Adrenal gland (tissue), 9 donors: ENCODE measurements at regions not wholly inside any gene's neighbourhood (a gene's known extent, or its start where the extent isn't known, plus 50 kb on each side); places are given as distances from the start of the nearest gene placed in this dataset.

Source experiments
- DNase-seq, 7 donors: peaks; one replicate each; pipeline ENCODE4 v3.0.0-alpha.2; 2019 to 2020
- H3K27ac ChIP-seq, 5 donors: fragments of 200-600 bp; sonication (generic) in 4 of 5; 1 replicate in 3 of 5; 2 replicates in 2 of 5; pipeline versions ENCODE4 v1.5.1 to v1.8.0; 2016 to 2020; ENCODE audit warnings: mild to moderate bottlenecking in 1 of 5
- H3K27me3 ChIP-seq: fragments of 200-600 bp; 2 replicates; pipeline ENCODE4 v1.8.0; 2021
- H3K36me3 ChIP-seq, 2 donors: fragments of 200-600 bp; replicated peaks in 1 of 2; 1 replicate in 1 of 2; 2 replicates in 1 of 2; pipeline versions ENCODE4 v1.5.1 to v1.8.0; 2018 to 2022
- H3K4me1 ChIP-seq, 2 donors: fragments of 200-600 bp; replicated peaks in 1 of 2; 1 replicate in 1 of 2; 2 replicates in 1 of 2; pipeline versions ENCODE4 v1.5.1 to v1.8.0; 2018 to 2021
- H3K4me3 ChIP-seq, 4 donors: fragments of 200-600 bp; sonication (generic) in 3 of 4; one replicate each; pipeline ENCODE4 v1.5.1; 2016 to 2018
- H3K9me3 ChIP-seq, 3 donors: fragments of 200-600 bp; sonication (generic) in 1 of 3; replicated peaks in 1 of 3; 1 replicate in 2 of 3; 2 replicates in 1 of 3; pipeline versions ENCODE4 v1.5.1 to v1.8.0; 2016 to 2021
- CTCF ChIP-seq, 6 experiments: fragments of 450-650 bp in 4 of 6; fragments of 200-600 bp in 2 of 6; sonication (generic) in 1 of 6; IDR thresholded peaks; 1 replicate in 5 of 6; 2 replicates in 1 of 6; pipeline versions ENCODE4 v1.5.1 to v1.8.0; 2016 to 2021; ENCODE audit warnings: antibody characterized with exemption in 6 of 6, mild to moderate bottlenecking in 2 of 6, moderate library complexity in 1 of 6
- POLR2A ChIP-seq, 2 donors: fragments of 450-650 bp; IDR thresholded peaks; one replicate each; pipeline ENCODE4 v1.6.1; 2017; ENCODE audit warnings: antibody characterized with exemption in 2 of 2, mild to moderate bottlenecking in 2 of 2, moderate library complexity in 1 of 2
- WGBS, 4 donors: extraction: QIAGEN DNeasy Blood & Tissue Kit in 2 of 4; methylation state at CpG; one replicate each; pipeline versions ENCODE4 v1.1.5 to v1.1.7; 2013 to 2017; 5-methylcytosine and 5-hydroxymethylcytosine counted together
- intact Hi-C, 2 donors: fragments of 100-400 bp; cut with DNase I; formaldehyde crosslinking; loops; one replicate each; pipeline versions ENCODE4 v1.14.1 to v1.15.0; 2022 to 2023
- donor health status: healthy with polysubstance abuse.
- donor health status: Bipolar disorder and iron deficiency.
- donor health status: DM: yes; HTN: yes; CAD: no.
- donor health status: DM: no; HTN: no; CAD: no.
- donor health status: DM: no; HTN: no; CAD: no.

DNA sequence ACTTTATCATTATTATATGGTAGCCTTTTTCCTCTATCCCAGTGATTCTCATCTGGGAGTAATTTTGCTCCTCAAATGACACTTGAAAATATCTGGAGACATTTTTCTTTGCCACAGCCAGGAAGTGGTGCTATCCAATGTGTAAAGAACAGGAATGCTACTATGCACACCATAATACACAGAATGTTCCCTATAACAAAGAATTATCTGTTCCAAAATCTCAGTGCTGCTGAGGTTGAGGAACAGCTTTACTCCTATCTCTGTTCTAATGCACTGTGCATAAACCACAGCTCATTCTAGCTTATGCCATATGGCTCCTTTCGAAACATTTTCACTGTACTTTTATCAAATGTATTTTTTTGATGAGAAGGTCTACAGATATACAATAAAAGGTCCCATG, 1231.2 kb upstream of the CELF4 start:
- no peak for DNase-seq
- Histone ChIP-seq H3K9me3 (no peaks in the 10 kb centered on the region), H3K27me3 (no peaks in the 10 kb centered on the region), H3K27ac (no peak overlapping the region), H3K4me1 (no peaks in the 10 kb centered on the region), H3K4me3 (no peak overlapping the region), H3K36me3 (no peaks in the 10 kb centered on the region)
- 53 to 71% (median 62%) methylated on average over 1 of the region's 1 CpG for WGBS, 4 donors
- intact Hi-C loops: no loop called here
- TF ChIP-seq CTCF (IDR thresholded peaks at IDR 0.05): no peak
- TF ChIP-seq POLR2A (IDR thresholded peaks at IDR 0.05): no peak

GRCh38 chr18:38792731-38793130, 1227.1 kb upstream of the CELF4 start:
- intact Hi-C loops: no loop called here
- H3K4me3 ChIP-seq: no peak overlapping the region
- H3K36me3 ChIP-seq: no peaks in the 10 kb centered on the region
- WGBS, 4 donors: 73 to 89% (median 86%) methylated on average over 6 of the region's 6 CpGs
- H3K9me3 ChIP-seq: no peaks in the 10 kb centered on the region
- no peak for DNase-seq
- TF ChIP-seq CTCF (IDR thresholded peaks at IDR 0.05): no peak
- no peak overlapping the region for H3K27ac ChIP-seq
- no peaks in the 10 kb centered on the region for H3K4me1 ChIP-seq
- no peaks in the 10 kb centered on the region for H3K27me3 ChIP-seq

- DNase-seq: no peak
- no peaks in the 10 kb centered on the region for H3K9me3 ChIP-seq
- H3K36me3 ChIP-seq: no peaks in the 10 kb centered on the region
- intact Hi-C loops: no loop called here
- H3K4me1 ChIP-seq: no peaks in the 10 kb centered on the region
- no peak overlapping the region for H3K27ac ChIP-seq
- no peak overlapping the region for H3K4me3 ChIP-seq
- H3K27me3 ChIP-seq: no peaks in the 10 kb centered on the region
- TF ChIP-seq CTCF (IDR thresholded peaks at IDR 0.05) (no peak), POLR2A (IDR thresholded peaks at IDR 0.05) (no peak)
- WGBS, 4 donors: 71 to 86% (median 81%) methylated on average over 1 of the region's 1 CpG
Observed at GRCh38 chr18:38790786-38791185, 1225.2 kb upstream of the CELF4 start.

DNA sequence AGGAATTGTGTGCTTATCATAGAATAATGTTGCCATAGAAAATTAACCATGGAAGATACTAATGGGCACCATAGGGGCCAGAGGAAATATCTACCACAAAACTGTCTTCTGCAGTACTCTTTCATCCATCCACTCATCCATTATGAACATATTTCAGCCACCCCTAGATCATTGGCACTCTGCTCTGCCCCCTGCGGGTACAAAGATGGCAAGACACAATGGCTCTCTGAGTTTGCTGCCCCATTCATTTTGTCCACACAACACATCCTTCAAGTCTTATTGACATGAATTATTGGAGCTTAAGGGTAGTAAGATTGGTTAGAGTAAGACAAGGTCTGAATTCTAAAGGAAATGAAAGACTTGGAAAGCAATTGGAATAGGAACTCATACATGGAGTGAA, 1224.7 kb upstream of the CELF4 start:
- Histone ChIP-seq H3K9me3 (no peaks in the 10 kb centered on the region), H3K27me3 (no peaks in the 10 kb centered on the region), H3K27ac (no peak overlapping the region), H3K36me3 (no peaks in the 10 kb centered on the region), H3K4me3 (no peak overlapping the region), H3K4me1 (no peaks in the 10 kb centered on the region)
- no peak for DNase-seq
- intact Hi-C loops: no loop called here
- TF ChIP-seq POLR2A (IDR thresholded peaks at IDR 0.05): no peak
- TF ChIP-seq CTCF (IDR thresholded peaks at IDR 0.05): no peak
- 53 to 62% (median 59%) methylated on average over 1 of the region's 1 CpG for WGBS, 4 donors
